ENCODE measurements at regions not wholly inside any gene's neighbourhood (a gene's known extent, or its start where the extent isn't known, plus 50 kb on each side); places are given as distances from the start of the nearest gene placed in this dataset.

GRCh38 chr18:78788161-78788560, 191.5 kb upstream of the SALL3 start:
- TF ChIP-seq POLR2AphosphoS5 (IDR thresholded peaks at IDR 0.05) (no peak), POLR2A (IDR thresholded peaks at IDR 0.05) (no peak), EP300 (IDR thresholded peaks at IDR 0.05) (no peak)
- TF ChIP-seq, protein P1, sequence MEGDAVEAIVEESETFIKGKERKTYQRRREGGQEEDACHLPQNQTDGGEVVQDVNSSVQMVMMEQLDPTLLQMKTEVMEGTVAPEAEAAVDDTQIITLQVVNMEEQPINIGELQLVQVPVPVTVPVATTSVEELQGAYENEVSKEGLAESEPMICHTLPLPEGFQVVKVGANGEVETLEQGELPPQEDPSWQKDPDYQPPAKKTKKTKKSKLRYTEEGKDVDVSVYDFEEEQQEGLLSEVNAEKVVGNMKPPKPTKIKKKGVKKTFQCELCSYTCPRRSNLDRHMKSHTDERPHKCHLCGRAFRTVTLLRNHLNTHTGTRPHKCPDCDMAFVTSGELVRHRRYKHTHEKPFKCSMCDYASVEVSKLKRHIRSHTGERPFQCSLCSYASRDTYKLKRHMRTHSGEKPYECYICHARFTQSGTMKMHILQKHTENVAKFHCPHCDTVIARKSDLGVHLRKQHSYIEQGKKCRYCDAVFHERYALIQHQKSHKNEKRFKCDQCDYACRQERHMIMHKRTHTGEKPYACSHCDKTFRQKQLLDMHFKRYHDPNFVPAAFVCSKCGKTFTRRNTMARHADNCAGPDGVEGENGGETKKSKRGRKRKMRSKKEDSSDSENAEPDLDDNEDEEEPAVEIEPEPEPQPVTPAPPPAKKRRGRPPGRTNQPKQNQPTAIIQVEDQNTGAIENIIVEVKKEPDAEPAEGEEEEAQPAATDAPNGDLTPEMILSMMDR (IDR thresholded peaks at IDR 0.05) = no peak
- Histone ChIP-seq H3K36me3 (no peaks in the 10 kb centered on the region), H3K9me3 (no peaks in the 10 kb centered on the region), H3K27ac (no peak overlapping the region), H3K4me1 (no peaks in the 10 kb centered on the region), H3K27me3 (peaks cover 0 to 7% (median 0%) of the 10 kb centered on the region in 3 donors), H3K4me3 (no peak overlapping the region)
- 86 to 87% methylated on average over 14 of the region's 14 CpGs for WGBS, 2 donors
- intact Hi-C loops (cut with DNase I) = no loop called here
- peak; percentile 52 for DNase-seq

- H3K36me3 ChIP-seq = no peaks in the 10 kb centered on the region
- H3K27me3 ChIP-seq = peaks cover 0 to 7% (median 0%) of the 10 kb centered on the region in 3 donors
- H3K4me3 ChIP-seq = no peak overlapping the region
- no peaks in the 10 kb centered on the region for H3K9me3 ChIP-seq
- H3K4me1 ChIP-seq = no peaks in the 10 kb centered on the region
- TF ChIP-seq POLR2A (IDR thresholded peaks at IDR 0.05) = no peak
- TF ChIP-seq POLR2AphosphoS5 (IDR thresholded peaks at IDR 0.05) = no peak
- TF ChIP-seq, protein P1 (IDR thresholded peaks at IDR 0.05) = no peak
- TF ChIP-seq EP300 (IDR thresholded peaks at IDR 0.05) = no peak
- 85 to 87% methylated on average over 11 of the region's 11 CpGs for WGBS, 2 donors
- no peak overlapping the region for H3K27ac ChIP-seq
- intact Hi-C loops (cut with DNase I) = no loop called here
- DNase-seq = peak; percentile 45
Measured at GRCh38 chr18:78789850-78790249, 189.8 kb upstream of the SALL3 start.

GRCh38 chr18:78790511-78790910, 189.1 kb upstream of the SALL3 start:
- no peak overlapping the region for H3K4me3 ChIP-seq
- peak; percentile 59 for DNase-seq
- intact Hi-C loops (cut with DNase I) = no loop called here
- H3K27me3 ChIP-seq = peaks cover 0 to 7% (median 0%) of the 10 kb centered on the region in 3 donors
- H3K27ac ChIP-seq = no peak overlapping the region
- no peaks in the 10 kb centered on the region for H3K9me3 ChIP-seq
- WGBS, 2 donors = 83 to 91% methylated on average over 6 of the region's 6 CpGs
- TF ChIP-seq, protein P1 (IDR thresholded peaks at IDR 0.05) = no peak
- TF ChIP-seq POLR2A (IDR thresholded peaks at IDR 0.05) (no peak), POLR2AphosphoS5 (IDR thresholded peaks at IDR 0.05) (no peak), EP300 (IDR thresholded peaks at IDR 0.05) (no peak)
- no peaks in the 10 kb centered on the region for H3K4me1 ChIP-seq
- H3K36me3 ChIP-seq = no peaks in the 10 kb centered on the region

GRCh38 chr18:78790960-78791359, 188.7 kb upstream of the SALL3 start:
- intact Hi-C loops (cut with DNase I) = no loop called here
- no peaks in the 10 kb centered on the region for H3K9me3 ChIP-seq
- TF ChIP-seq POLR2A (IDR thresholded peaks at IDR 0.05) (no peak), POLR2AphosphoS5 (IDR thresholded peaks at IDR 0.05) (no peak), EP300 (IDR thresholded peaks at IDR 0.05) (no peak)
- TF ChIP-seq, protein P1 (IDR thresholded peaks at IDR 0.05) = no peak
- no peaks in the 10 kb centered on the region for H3K4me1 ChIP-seq
- H3K36me3 ChIP-seq = no peaks in the 10 kb centered on the region
- H3K4me3 ChIP-seq = no peak overlapping the region
- no peak overlapping the region for H3K27ac ChIP-seq
- WGBS, 2 donors = 88 to 91% methylated on average over 11 of the region's 11 CpGs
- peak; percentile 34 for DNase-seq
- peaks cover 0 to 7% (median 0%) of the 10 kb centered on the region in 3 donors for H3K27me3 ChIP-seq

DNA sequence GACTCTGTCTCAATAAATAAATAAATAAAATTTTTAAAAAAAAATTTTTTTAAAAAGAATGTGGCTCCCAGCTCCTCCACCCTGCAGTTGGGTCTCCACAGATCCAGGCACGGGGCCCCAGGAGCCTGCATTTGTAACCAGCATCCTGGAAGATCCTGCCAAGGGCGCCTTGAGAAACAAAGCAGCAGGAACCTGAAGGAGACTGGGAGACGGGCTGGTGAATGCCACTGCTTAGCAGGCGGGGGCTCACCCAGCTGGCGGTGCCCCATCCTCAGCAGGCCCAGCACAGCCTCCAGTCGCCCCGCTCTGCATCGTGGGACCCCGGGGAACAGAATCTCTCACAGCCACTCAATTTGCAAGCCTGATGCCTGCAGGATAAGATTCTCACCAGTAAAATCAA, 187.5 kb upstream of the SALL3 start:
- DNase-seq = peak; percentile 33
- H3K4me1 ChIP-seq = no peaks in the 10 kb centered on the region
- intact Hi-C loops (cut with DNase I) = no loop called here
- no peaks in the 10 kb centered on the region for H3K36me3 ChIP-seq
- no peak overlapping the region for H3K4me3 ChIP-seq
- no peak for TF ChIP-seq EP300 (IDR thresholded peaks at IDR 0.05)
- no peak for TF ChIP-seq POLR2A (IDR thresholded peaks at IDR 0.05)
- TF ChIP-seq, protein P1 (IDR thresholded peaks at IDR 0.05) = no peak
- no peak for TF ChIP-seq POLR2AphosphoS5 (IDR thresholded peaks at IDR 0.05)
- no peak overlapping the region for H3K27ac ChIP-seq
- H3K27me3 ChIP-seq = peaks cover 0 to 7% (median 0%) of the 10 kb centered on the region in 3 donors
- H3K9me3 ChIP-seq = no peaks in the 10 kb centered on the region
- WGBS, 2 donors = 89 to 92% methylated on average over 9 of the region's 9 CpGs

All from sigmoid colon (tissue), 6 donors.